Sigmoid colon (tissue), 6 donors: ENCODE measurements at regions not wholly inside any gene's neighbourhood (a gene's known extent, or its start where the extent isn't known, plus 50 kb on each side); places are given as distances from the start of the nearest gene placed in this dataset.

Experiments used
- DNase-seq: peaks from one replicate; pipeline ENCODE4 v3.0.0-alpha.2; 2019
- H3K27ac ChIP-seq, 4 donors: fragments of 200-600 bp; sonication (generic); one replicate each; pipeline ENCODE4 v1.5.1; 2016 to 2019; ENCODE audit warnings: mild to moderate bottlenecking in 1 of 4
- H3K27me3 ChIP-seq, 3 donors: fragments of 200-600 bp; sonication (generic); one replicate each; pipeline ENCODE4 v1.5.1; 2019; ENCODE audit warnings: mild to moderate bottlenecking in 1 of 3
- H3K36me3 ChIP-seq, 4 donors: fragments of 200-600 bp; sonication (generic); one replicate each; pipeline ENCODE4 v1.5.1; 2016 to 2019
- H3K4me1 ChIP-seq, 4 donors: fragments of 200-600 bp; sonication (generic); one replicate each; pipeline ENCODE4 v1.5.1; 2017 to 2019
- H3K4me3 ChIP-seq, 4 donors: fragments of 200-600 bp; sonication (generic); one replicate each; pipeline ENCODE4 v1.5.1; 2017 to 2019; ENCODE audit warnings: mild to moderate bottlenecking in 2 of 4, moderate library complexity in 1 of 4
- H3K9me3 ChIP-seq, 4 donors: fragments of 200-600 bp in 3 of 4; sonication (generic) in 3 of 4; one replicate each; pipeline versions ENCODE4 v1.5.1 to v1.6.1; 2013 to 2019
- CTCF ChIP-seq, 4 experiments: fragments of 450-650 bp in 3 of 4; fragments of 200-600 bp in 1 of 4; IDR thresholded peaks; one replicate each; pipeline ENCODE4 v1.5.1; 2016 to 2019; ENCODE audit warnings: antibody characterized with exemption in 4 of 4, mild to moderate bottlenecking in 3 of 4, moderate library complexity in 2 of 4
- EP300 ChIP-seq, 4 donors: sonication (generic); formaldehyde crosslinking; IDR thresholded peaks; one replicate each; pipeline ENCODE4 v1.6.1; 2017; ENCODE audit warnings: antibody characterized with exemption in 4 of 4
- POLR2A ChIP-seq, 2 donors: fragments of 450-650 bp; IDR thresholded peaks; one replicate each; pipeline ENCODE4 v1.6.1; 2016; ENCODE audit warnings: antibody characterized with exemption in 2 of 2, mild to moderate bottlenecking in 2 of 2, moderate library complexity in 2 of 2
- POLR2AphosphoS5 ChIP-seq, 4 donors: sonication (generic); formaldehyde crosslinking; IDR thresholded peaks; one replicate each; pipeline ENCODE4 v1.6.1; 2017; ENCODE audit warnings: antibody characterized with exemption in 4 of 4
- WGBS, 2 donors: extraction: QIAGEN DNeasy Blood & Tissue Kit; methylation state at CpG; one replicate each; pipeline ENCODE4 v1.1.7; 2013; 5-methylcytosine and 5-hydroxymethylcytosine counted together
- intact Hi-C: fragments of 100-400 bp; cut with DNase I; formaldehyde crosslinking; loops from one replicate; pipeline ENCODE4 v1.15.1; 2023
- donor health status: healthy with polysubstance abuse.
- donor health status: healthy.

- no peak for TF ChIP-seq POLR2A (IDR thresholded peaks at IDR 0.05)
- TF ChIP-seq CTCF (IDR thresholded peaks at IDR 0.05) = no peak
- TF ChIP-seq POLR2AphosphoS5 (IDR thresholded peaks at IDR 0.05) = no peak
- no peak for TF ChIP-seq EP300 (IDR thresholded peaks at IDR 0.05)
- no peaks in the 10 kb centered on the region for H3K36me3 ChIP-seq
- intact Hi-C loops = no loop called here
These were observed 277.6 kb downstream of the ZEB2 start for GRCh38 chr2:144242311-144242710.

GRCh38 chr2:144241801-144242200, 278.1 kb downstream of the ZEB2 start:
- DNase-seq = no peak
- Histone ChIP-seq H3K27me3 (no peaks in the 10 kb centered on the region), H3K36me3 (no peaks in the 10 kb centered on the region), H3K4me3 (no peak overlapping the region), H3K27ac (no peak overlapping the region), H3K4me1 (no peaks in the 10 kb centered on the region), H3K9me3 (no peaks in the 10 kb centered on the region)
- intact Hi-C loops = no loop called here
- TF ChIP-seq CTCF (IDR thresholded peaks at IDR 0.05) (no peak), POLR2A (IDR thresholded peaks at IDR 0.05) (no peak), POLR2AphosphoS5 (IDR thresholded peaks at IDR 0.05) (no peak), EP300 (IDR thresholded peaks at IDR 0.05) (no peak)
- 80 to 85% methylated on average over 1 of the region's 1 CpG for WGBS, 2 donors

More at GRCh38 chr2:144242311-144242710, 277.6 kb downstream of the ZEB2 start:
- DNase-seq = no peak
- Histone ChIP-seq H3K9me3 (no peaks in the 10 kb centered on the region), H3K4me3 (no peak overlapping the region), H3K4me1 (no peaks in the 10 kb centered on the region), H3K27me3 (no peaks in the 10 kb centered on the region), H3K27ac (no peak overlapping the region)
- WGBS, 2 donors = 95 to 97% methylated on average over 3 of the region's 3 CpGs

- intact Hi-C loops = no loop called here
- no peak for DNase-seq
- H3K36me3 ChIP-seq = no peaks in the 10 kb centered on the region
- no peaks in the 10 kb centered on the region for H3K27me3 ChIP-seq
- H3K27ac ChIP-seq = no peak overlapping the region
- no peaks in the 10 kb centered on the region for H3K9me3 ChIP-seq
- no peaks in the 10 kb centered on the region for H3K4me1 ChIP-seq
- WGBS, 2 donors = 43 to 45% methylated on average over 3 of the region's 3 CpGs
- no peak for TF ChIP-seq POLR2AphosphoS5 (IDR thresholded peaks at IDR 0.05)
- no peak for TF ChIP-seq EP300 (IDR thresholded peaks at IDR 0.05)
- no peak for TF ChIP-seq POLR2A (IDR thresholded peaks at IDR 0.05)
- no peak for TF ChIP-seq CTCF (IDR thresholded peaks at IDR 0.05)
- H3K4me3 ChIP-seq = no peak overlapping the region
These were observed 279.1 kb downstream of the ZEB2 start for GRCh38 chr2:144240656-144241339.

DNA sequence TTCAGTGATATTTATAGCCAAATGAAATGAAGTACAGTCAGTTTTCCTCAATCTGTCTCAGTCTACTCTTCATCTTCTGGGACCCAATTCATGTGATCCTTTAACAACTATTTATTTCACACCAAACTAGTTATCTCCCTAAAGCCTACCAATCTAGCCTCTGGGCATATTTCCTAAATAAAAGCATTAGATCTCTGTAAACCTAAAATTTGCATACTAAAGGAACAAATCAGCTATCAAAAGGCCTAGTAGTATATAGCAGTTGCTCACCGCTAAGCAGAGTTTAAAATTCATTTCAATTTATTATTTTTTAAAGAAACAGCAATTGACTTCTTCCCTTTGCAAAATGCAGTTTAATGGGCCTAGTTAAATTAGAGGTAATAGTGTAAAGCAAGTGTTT, 280.2 kb downstream of the ZEB2 start:
- TF ChIP-seq EP300 (IDR thresholded peaks at IDR 0.05) (no peak), CTCF (IDR thresholded peaks at IDR 0.05) (no peak), POLR2A (IDR thresholded peaks at IDR 0.05) (no peak), POLR2AphosphoS5 (IDR thresholded peaks at IDR 0.05) (no peak)
- no peak for DNase-seq
- H3K9me3 ChIP-seq = no peaks in the 10 kb centered on the region
- no peaks in the 10 kb centered on the region for H3K27me3 ChIP-seq
- no peak overlapping the region for H3K4me3 ChIP-seq
- H3K27ac ChIP-seq = no peak overlapping the region
- no peaks in the 10 kb centered on the region for H3K4me1 ChIP-seq
- 94 to 97% methylated on average over 1 of the region's 1 CpG for WGBS, 2 donors
- intact Hi-C loops = no loop called here
- H3K36me3 ChIP-seq = no peaks in the 10 kb centered on the region

DNA sequence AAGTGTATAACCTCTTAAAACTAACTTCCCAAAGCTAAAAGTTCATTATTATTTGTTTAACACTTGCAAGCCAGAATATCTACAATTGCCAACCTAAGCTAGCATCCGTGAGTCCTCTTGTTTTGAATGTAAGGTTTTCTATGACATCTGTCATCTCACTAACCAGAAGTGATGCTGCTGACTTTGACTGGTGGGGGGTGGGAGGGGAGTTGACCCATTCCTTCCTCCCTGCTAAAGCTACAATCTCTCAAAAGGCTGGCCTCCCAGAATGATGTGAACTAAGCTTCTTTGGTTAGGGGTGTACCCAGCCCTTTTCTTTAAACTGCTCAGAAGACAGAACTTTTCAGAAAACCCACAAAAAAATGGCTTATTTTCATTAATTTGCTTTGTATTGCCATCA, 280.6 kb downstream of the ZEB2 start:
- 86 to 95% methylated on average over 1 of the region's 1 CpG for WGBS, 2 donors
- no peaks in the 10 kb centered on the region for H3K27me3 ChIP-seq
- H3K36me3 ChIP-seq = no peaks in the 10 kb centered on the region
- H3K4me1 ChIP-seq = no peaks in the 10 kb centered on the region
- H3K9me3 ChIP-seq = no peaks in the 10 kb centered on the region
- intact Hi-C loops = no loop called here
- no peak overlapping the region for H3K27ac ChIP-seq
- no peak for DNase-seq
- H3K4me3 ChIP-seq = no peak overlapping the region
- TF ChIP-seq EP300 (IDR thresholded peaks at IDR 0.05) (no peak), POLR2AphosphoS5 (IDR thresholded peaks at IDR 0.05) (no peak)
